ENCODE measurements at regions not wholly inside any gene's neighbourhood (a gene's known extent, or its start where the extent isn't known, plus 50 kb on each side); places are given as distances from the start of the nearest gene placed in this dataset.

DNA sequence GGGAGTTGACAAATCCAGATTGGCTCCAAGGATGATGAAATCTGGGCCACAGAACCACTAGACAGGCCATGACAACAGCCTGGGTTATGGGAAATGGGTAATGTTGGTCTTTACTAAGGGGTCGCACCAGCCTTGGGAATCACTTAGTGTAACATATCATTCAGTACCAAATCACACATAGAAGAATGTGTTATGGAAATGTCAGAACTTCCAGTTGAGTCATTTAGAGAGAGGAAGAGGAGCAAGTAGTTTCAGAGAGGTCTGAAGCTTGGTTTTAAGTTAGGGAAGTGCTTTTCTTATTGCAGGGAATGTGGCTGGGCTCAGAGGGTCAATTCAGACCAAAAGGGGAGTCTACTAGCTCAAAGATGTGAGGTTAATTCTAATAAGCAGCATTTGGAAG is 241.6 kb upstream of the ZPLD1 start:
- TF ChIP-seq CTCF (IDR thresholded peaks at IDR 0.05; ENCODE audit: low read depth, low read length, missing input control): no peak
- no peak for TF ChIP-seq RXRA (IDR thresholded peaks at IDR 0.05)
- no peak for TF ChIP-seq MAX (IDR thresholded peaks at IDR 0.05)
- TF ChIP-seq REST (IDR thresholded peaks at IDR 0.05): no peak
